CD4-positive, alpha-beta T cell treated with Interleukin-17A for 1 hour (primary cell): ENCODE measurements at regions not wholly inside any gene's neighbourhood (a gene's known extent, or its start where the extent isn't known, plus 50 kb on each side); places are given as distances from the start of the nearest gene placed in this dataset.

Experiments
- DNase-seq: peaks from one replicate; pipeline ENCODE4 v3.0.0-alpha.2; 2020

DNA sequence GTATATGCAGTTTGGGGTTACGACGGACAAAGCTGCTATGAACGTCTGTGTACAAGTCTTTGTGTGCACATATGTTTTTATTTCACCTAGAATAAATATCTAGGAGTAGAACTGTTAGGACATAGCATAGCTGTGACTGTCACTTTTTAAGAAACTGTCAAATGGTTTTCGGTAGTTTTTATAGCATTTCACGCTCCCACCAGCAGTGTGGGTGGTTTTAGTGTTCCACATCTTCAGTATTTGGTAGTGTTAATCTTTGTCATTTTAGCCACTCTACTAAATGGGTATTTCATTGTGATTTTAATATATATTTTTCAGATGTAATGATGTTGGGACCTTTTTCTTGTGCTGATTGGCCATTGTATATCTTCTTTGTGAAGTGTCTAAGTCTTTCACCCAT lies 109.1 kb upstream of the BCAT1 start:
- no peak for DNase-seq

- DNase-seq: no peak
These were observed 107.7 kb upstream of the BCAT1 start for GRCh38 chr12:25056486-25057130.

DNA sequence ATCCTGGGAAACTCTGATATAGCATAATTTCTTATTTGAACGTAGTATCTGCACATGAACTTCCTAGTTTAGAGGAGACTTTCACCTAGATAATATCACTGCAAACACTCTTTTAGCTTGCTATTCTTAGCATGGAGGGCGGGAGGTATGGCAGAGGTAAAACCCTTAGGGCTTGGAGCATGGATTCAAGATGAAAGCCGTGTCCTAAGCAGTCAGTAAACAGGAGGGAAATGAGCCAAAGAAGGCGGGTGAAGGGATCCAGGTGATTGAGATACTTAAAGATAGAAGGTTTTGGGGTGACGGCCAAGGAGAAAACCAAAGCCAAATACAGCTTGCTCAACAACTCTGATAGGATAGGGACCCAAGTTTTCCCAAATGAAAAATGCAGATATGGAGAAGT lies 107.1 kb upstream of the BCAT1 start:
- DNase-seq: no peak

DNA sequence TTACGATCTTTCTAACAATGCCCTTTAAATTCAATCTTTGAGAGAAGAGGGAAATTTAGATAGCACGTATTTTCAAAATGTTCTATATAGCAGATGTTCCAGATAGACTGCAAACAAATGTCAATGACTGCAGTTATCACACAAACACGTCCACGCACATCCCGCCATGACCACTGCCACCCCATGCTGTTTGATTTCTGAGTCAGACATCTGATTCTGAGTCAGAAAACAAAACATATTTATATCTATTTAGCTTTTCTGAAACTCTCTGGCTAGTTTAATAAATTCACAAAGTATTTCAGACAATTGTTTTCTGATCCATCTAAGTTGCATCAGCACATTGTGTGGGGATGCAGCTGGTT lies 105.9 kb upstream of the BCAT1 start:
- DNase-seq: peak; percentile 35

DNA sequence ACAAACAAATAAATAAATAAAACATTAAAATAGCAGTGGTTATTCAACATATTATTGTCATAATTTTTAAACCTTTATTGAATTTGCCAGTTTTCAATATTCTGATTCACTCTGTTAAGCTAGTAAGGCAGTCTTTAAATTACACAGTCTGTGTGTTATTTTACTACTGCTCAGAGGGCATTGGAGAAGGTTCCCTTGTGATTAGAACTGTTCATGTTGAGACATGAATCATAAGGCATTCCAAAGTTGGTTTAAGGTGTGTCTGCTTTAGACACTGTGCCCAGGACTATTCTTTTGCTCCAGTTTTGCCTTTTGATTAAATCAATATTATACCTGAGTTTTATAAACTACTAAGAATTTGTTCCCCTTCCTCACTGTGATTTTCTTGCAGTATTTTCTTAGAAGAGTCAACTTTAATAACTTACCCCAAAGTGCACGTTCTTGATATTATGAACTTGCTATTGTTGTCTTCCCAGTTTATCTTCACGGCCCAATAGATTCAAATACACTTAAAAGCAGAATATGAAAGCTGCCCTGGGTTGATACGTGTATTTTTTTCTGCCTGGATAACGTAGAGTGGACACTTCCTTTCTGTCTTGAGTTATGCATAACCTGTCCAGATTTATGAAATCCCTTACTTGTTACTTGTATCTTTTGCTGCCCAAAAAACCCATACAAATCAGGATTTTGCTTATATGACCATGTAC lies 105.3 kb upstream of the BCAT1 start:
- DNase-seq: peak; percentile 25

GRCh38 chr12:25052914-25053211 lies 104.0 kb upstream of the BCAT1 start:
- no peak for DNase-seq

DNA sequence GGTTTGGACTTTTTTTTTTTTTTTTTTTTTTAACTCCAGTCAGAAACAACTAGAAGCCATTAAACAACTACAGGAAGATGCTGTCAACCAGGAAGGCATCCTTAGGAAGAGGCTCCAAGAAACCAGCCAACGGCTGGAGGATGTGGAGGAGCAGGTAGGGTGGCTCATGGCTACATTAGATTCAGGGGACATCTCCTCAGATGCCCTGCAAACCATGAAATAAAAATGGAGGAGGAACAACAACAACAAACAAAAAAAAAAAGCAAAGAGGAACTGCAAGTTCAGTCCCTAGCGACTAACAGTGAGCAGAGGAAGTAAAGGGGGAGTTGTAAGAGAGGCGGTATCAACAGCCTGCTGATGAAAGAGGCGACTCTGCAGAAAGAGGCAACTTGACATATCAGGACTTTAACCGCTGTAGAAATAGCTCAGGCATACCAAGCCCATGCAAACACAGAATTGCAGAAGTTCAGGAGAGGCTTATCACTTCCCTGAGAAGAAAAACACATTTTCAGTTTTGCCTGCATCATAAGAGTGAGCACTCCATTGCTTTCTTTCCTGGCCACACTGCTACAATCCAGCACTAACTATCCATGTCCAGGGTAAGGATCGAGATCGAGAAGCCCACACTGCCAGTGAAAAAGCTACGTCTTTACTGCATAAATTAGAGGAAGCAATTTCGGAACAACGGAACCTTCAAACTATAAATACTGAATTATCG lies 103.5 kb upstream of the BCAT1 start:
- DNase-seq: peak; percentile 81

GRCh38 chr12:25051656-25052195 lies 102.8 kb upstream of the BCAT1 start:
- peak; percentile 84 for DNase-seq

GRCh38 chr12:25051171-25051570 lies 102.3 kb upstream of the BCAT1 start:
- DNase-seq: no peak

DNA sequence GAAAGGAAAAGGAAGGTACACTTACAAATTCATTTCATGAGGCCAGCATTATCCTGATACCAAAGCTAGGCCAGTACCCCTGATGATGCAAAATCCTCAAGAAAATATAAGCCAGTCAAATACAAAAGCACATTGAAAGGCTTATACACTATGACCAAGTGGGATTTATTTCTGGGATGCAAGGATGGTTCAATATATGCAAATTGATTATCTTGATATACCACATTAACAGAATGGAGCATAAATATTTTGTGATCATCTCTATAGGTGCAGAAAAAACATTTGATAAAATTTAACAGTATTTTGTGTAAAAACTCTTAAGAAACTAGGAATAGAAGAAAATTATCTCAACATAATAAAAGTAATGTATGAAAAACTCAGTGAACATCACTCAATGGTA lies 97.0 kb upstream of the BCAT1 start:
- no peak for DNase-seq

DNA sequence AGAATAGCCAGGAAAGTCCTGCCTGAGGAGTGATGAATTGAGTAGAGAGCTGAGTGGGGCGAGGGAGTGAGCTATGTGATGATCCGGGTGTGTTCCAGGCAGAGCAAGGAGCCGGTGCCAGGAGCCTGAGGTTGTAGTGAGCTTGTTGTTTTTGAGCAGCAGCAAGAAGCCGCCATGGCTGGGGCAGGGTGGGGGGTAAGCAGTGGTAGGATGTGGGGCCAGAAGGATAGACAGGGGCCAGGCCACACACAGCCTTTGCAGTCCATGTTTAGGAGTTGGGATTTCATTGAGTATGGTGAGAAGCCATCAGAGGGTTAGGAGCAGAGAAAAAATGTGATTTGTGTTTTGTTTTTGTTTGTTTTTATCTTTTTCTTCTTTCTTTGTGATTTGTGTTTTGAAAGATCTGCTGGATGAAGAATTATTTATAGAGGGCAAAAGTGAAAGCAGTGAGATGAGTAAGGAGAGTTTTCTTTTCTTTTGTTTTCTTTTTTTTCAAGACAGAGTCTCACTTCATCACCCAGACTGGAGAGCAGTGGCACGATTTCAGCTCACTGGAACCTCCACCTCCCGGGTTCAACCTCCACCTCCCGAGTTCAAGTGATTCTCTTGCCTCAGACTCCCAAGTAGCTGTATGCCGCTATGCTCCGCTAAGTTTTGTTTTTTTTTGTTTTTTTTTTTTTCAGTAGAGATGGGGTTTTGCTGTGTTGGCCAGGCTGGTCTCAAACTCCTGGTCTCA lies 92.3 kb upstream of the BCAT1 start:
- no peak for DNase-seq

GRCh38 chr12:25040593-25040992 lies 91.7 kb upstream of the BCAT1 start:
- no peak for DNase-seq

DNA sequence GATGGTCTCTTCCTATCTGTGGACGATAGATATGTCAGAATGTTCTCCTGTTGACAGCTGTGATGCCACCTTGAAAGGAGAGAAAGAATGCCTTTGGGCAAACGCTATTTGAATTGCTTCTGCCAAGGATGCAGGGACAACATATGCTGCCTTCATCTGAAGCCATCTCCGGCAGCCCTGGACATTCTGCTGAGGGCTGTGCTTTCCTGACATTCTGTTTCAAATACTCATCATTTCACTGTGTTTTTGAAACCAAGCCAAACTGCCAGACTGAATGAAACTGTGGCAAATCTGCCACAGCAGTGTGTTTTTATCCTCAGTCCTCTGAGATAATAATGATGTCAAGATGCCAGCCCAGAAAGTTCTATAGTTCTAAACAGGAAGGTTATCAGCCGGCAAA lies 85.8 kb upstream of the BCAT1 start:
- no peak for DNase-seq

DNA sequence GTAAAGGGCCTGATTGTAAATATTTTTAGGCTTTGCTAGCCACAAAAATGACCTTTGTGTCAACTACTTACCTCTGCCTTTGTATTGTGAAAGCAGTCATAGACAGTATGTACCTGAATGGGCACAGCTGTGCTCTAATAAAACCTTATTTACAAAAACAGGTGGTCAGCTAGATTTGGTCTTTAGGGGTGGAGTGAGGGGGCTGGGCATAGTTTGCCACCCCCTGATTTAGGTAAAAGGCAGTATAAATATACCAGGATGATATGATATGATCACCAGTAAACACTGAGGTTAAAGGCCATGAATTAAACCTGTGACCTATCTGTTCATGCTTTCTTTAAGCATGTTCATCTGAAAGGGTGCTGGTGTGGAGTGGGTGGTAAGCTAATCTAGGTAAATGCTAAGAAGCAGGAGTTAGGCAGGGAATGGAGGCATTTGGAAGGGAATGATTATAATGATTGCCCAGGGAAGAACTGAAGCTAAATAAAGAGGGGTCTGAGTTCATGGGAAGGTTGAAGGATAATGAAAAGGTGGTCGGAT lies 77.1 kb upstream of the BCAT1 start:
- no peak for DNase-seq

GRCh38 chr12:25025260-25025659 lies 76.4 kb upstream of the BCAT1 start:
- DNase-seq: no peak

DNA sequence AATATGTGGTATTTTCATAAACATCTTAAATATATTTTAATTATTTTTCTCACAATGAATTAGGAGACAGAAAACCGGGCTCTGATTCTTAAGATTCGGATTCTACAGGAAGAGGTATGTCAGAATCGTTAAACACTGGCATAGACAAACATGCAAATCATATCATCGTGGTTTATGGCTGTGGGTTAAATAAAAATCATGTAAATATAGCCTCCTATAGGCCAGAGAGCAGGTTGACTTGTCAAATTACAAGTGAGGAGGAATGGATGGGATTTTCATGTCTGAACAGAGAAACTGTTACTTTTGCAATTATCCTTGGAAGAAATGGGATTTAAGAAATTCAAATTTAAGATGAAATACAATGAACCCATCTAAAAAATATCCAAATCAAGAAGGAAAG lies 74.9 kb upstream of the BCAT1 start:
- no peak for DNase-seq

DNA sequence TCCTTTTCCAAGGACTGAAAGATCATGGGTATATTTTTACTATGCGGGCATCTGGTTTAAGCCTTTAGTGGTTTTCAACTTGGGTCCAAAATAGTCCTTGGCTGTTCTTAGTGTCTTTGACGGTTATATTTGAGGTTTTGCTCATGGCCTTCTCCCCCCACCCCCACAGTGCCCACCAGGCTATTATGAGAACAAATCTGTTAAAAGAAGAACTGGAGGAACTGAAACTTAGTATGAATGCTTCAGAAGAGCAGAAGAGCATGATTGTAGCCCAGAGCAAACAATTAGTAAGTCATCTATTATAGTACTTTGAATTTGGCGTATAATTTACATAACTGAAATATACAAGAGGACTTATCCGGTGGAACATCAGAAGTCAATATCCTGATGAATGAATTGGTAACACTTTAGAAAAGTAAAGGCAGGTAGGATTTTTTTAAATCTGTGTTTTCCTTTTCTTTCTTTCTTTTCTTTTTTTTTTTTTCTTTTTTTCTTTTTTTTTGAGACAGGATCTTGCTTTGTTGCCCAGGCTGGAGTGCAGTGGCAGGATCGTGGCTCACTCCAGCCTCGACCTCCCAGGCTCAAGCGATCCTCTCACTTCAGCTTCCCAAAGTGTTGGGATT lies 71.8 kb upstream of the BCAT1 start:
- no peak for DNase-seq

- no peak for DNase-seq
These were observed 69.2 kb upstream of the BCAT1 start for GRCh38 chr12:25018146-25018545.

- no peak for DNase-seq
These were observed 68.4 kb upstream of the BCAT1 start for GRCh38 chr12:25017336-25017735.

DNA sequence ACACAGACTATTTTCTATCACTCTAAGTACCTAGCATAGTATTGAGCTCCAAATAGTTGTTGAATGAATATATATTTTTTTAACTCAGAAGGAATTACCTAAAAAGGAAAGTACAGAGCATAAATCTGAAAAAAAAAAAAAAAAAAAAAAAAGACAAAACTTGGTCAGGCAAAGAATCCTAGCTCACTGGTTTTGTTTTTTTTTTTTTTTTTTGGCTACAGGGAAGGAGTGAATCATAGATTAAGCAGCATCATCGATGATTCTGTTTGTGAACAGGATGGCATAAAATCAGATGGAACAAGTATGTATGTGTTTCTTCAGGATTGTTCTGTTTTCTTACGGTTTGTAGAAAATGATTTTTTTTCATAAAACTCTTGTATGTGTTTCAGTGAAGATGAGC lies 66.1 kb upstream of the BCAT1 start:
- DNase-seq: no peak

DNA sequence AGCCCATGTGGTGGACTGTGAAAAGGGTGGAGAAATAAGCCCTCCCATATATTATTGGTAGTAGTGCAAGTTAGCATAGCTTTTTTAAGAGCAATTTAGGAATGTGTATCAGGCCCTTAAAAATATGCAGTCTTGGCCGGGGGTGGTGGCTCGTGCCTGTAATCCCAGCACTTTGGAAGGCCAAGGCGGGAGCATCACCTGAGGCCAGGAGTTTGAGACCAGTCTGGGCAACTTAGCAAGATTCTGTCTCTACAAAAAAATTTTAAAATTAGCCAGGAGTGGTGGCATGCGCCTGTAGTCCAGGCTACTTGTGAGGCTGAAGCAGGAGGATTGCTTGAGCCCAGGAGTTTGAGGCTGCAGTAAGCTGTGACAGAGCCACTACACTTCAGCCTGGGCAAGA lies 64.2 kb upstream of the BCAT1 start:
- no peak for DNase-seq

GRCh38 chr12:25009496-25010092 lies 60.7 kb upstream of the BCAT1 start:
- no peak for DNase-seq
